Activated CD4-positive, alpha-beta T cell treated with anti-CD3 and anti-CD28 coated beads for 48 hours (primary cell): ENCODE measurements at regions not wholly inside any gene's neighbourhood (a gene's known extent, or its start where the extent isn't known, plus 50 kb on each side); places are given as distances from the start of the nearest gene placed in this dataset.

Experiments used
- DNase-seq: peaks from one replicate; pipeline ENCODE4 v3.0.0-alpha.2; 2020

- no peak for DNase-seq
Observed at GRCh38 chr4:108567831-108568230, 52.5 kb upstream of the RPL34 start.

- DNase-seq, result no peak
Observed at GRCh38 chr4:108561116-108561515, 59.3 kb upstream of the RPL34 start.

GRCh38 chr4:108560616-108561015, 59.8 kb upstream of the RPL34 start:
- no peak for DNase-seq

GRCh38 chr4:108559911-108560310, 60.5 kb upstream of the RPL34 start:
- no peak for DNase-seq

- DNase-seq, result no peak
Observed at GRCh38 chr4:108559068-108559793, 61.1 kb upstream of the RPL34 start.

GRCh38 chr4:108556588-108557200, 63.7 kb upstream of the RPL34 start:
- no peak for DNase-seq

- DNase-seq, result no peak
Observed at GRCh38 chr4:108556166-108556565, 64.2 kb upstream of the RPL34 start.

GRCh38 chr4:108555701-108556100, 64.7 kb upstream of the RPL34 start:
- no peak for DNase-seq

- no peak for DNase-seq
Observed at GRCh38 chr4:108547682-108548081, 72.7 kb upstream of the RPL34 start.

- no peak for DNase-seq
Observed at GRCh38 chr4:108546728-108547127, 73.6 kb upstream of the RPL34 start.

GRCh38 chr4:108544481-108544880, 75.9 kb upstream of the RPL34 start:
- DNase-seq, result no peak

GRCh38 chr4:108543359-108543968, 76.9 kb upstream of the RPL34 start:
- no peak for DNase-seq

GRCh38 chr4:108540536-108540935, 79.8 kb upstream of the RPL34 start:
- no peak for DNase-seq

GRCh38 chr4:108536577-108536976, 83.8 kb upstream of the RPL34 start:
- no peak for DNase-seq

- no peak for DNase-seq
Observed at GRCh38 chr4:108535757-108536156, 84.6 kb upstream of the RPL34 start.

- no peak for DNase-seq
Observed at GRCh38 chr4:108533876-108534275, 86.5 kb upstream of the RPL34 start.

GRCh38 chr4:108533245-108533844, 87.0 kb upstream of the RPL34 start:
- DNase-seq, result no peak

GRCh38 chr4:108532738-108533137, 87.6 kb upstream of the RPL34 start:
- DNase-seq, result no peak

- no peak for DNase-seq
Observed at GRCh38 chr4:108532187-108532586, 88.2 kb upstream of the RPL34 start.

- no peak for DNase-seq
Observed at GRCh38 chr4:108531461-108531860, 88.9 kb upstream of the RPL34 start.

- DNase-seq, result no peak
Observed at GRCh38 chr4:108529984-108530905, 90.1 kb upstream of the RPL34 start.

- DNase-seq, result no peak
Observed at GRCh38 chr4:108529102-108529501, 91.3 kb upstream of the RPL34 start.

- no peak for DNase-seq
Observed at GRCh38 chr4:108527723-108528122, 92.7 kb upstream of the RPL34 start.
